Non-pigmented ciliary epithelial cell (primary cell): ENCODE measurements at regions not wholly inside any gene's neighbourhood (a gene's known extent, or its start where the extent isn't known, plus 50 kb on each side); places are given as distances from the start of the nearest gene placed in this dataset.

ENCODE experiments used
- DNase-seq: peaks from one replicate; pipeline ENCODE4 v3.0.0-alpha.2; 2010; ENCODE audit warnings: low read depth

DNA sequence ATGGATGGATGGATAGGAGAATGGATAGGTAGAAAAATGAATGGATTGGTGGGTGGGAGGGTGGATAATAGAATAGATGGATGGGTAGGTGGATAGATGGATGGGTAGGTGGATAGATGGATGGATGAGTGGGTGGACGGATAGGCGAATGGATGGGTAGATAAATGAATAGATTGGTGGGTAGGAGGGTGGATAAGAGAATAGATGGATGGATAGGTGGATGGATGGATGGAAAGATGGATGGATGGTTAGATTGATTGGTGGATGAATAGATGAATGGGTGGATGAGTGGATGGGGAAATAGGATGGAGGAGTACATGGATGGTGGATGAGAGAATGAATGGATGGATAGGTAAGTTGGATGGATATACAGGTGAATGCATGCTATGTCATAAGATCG, 110.5 kb downstream of the CEBPB start:
- DNase-seq = no peak

DNA sequence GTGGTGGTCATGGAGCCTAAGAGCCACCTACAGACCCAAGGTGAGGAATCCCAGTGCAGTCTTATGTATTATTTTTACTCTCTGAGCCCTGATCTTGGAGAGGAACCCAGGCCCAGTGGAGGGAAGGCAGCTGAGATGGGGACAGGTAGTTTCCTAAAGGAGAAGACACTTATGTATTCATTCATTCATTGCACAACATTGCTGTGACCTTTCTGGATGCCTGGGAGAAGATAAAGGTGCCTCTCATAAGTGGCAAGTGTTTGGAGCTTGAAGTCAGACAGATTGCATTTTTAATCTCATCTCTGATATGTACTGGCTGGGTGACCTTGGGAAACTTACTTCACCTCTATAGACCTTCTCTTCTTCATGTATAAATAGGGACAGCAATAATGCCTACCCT, 111.1 kb downstream of the CEBPB start:
- DNase-seq = no peak

DNA sequence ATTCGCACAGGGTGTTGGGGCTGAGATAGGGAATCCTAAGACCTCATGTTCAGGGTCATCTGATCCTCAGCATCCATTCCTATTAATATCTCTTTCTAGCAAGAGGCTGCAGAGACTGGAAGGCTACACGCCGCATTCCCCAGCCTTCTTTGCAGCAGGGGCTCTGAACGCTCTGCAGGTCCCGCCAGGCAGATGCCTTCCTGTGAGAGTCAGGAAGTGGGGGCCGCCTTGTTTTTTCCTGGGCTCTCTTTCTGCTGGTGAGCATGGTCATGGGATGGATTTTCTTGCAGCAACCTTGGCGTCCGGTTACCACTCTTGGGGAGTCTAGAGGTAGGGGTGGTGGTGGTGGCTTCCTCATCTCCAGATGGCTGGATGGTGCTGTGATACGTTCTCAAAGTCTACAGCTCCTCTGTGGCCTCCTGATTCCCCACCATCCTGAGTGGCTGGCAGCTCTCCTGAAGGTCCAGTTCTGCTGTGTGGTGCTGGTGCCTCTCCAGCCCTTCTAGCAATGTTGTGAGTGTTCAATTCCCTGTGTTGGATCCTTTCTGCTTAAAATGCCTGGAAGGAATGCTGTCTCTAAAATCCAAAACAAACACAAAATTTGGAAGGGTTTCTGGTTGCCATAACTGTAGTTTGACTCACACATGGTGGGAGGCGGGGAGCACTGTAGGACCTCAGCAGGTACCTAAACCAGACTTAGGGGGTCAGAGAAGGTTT, 111.9 kb downstream of the CEBPB start:
- no peak for DNase-seq

DNA sequence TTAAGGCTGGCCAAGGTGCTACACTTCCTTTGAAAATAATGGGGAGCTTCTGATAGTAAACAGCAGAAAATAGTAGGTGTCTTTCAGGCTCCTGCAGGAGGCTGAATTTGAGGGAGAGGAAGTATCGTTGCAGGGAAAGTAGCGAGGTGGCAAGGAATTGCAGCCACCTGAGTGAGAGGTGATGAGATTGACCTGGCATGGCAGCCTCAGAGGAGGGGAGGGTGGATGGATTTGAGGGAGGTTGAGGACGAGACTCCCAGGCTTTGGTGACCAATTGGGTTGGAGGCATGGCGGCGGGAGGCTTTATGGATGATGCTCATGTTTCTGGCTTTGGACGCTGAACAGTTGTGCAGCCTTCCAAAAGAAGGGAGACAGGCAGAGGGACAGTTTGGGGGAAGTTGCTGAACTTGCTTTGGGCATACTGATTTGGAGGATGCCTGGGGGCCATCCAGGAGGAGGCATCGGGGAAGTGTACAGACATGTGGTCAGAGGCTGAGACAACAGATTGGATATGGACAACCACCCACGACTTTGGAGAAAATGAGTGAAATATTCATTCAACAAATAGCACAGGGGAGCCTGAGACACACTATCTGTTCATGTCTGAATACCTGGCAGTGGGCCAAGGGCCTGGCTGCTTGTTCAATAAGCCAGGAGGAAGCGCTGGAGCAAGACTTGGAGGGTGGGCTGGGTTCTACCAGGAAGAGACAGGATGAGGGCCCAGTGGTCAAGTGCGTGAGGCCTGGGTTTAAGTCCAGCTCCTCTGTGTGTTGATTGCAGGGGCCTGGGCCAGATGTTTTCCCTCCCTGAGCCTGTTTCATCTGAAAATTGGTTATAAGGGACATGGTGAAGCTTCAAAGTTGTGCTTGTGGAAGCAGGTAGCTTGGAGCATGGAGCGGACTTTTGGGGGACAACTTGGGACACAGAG, 113.2 kb downstream of the CEBPB start:
- no peak for DNase-seq

DNA sequence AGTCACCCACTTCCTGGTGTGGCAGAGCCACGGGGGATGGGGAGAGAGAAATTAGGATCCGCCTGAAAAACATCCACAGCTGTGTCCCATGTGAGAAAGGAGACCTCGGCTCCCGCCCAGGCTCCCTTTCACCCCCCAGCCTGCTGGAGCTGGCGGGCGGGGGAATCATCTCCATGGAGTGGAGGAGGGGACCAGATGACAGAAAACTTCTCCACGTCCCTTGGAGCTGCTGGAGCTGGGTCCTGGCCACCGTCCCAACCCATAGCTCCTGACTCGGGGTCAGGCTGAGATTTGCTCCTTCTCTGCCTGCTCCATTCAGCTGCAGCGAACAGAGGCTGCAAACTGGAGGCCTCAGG, 113.8 kb downstream of the CEBPB start:
- DNase-seq = no peak

DNA sequence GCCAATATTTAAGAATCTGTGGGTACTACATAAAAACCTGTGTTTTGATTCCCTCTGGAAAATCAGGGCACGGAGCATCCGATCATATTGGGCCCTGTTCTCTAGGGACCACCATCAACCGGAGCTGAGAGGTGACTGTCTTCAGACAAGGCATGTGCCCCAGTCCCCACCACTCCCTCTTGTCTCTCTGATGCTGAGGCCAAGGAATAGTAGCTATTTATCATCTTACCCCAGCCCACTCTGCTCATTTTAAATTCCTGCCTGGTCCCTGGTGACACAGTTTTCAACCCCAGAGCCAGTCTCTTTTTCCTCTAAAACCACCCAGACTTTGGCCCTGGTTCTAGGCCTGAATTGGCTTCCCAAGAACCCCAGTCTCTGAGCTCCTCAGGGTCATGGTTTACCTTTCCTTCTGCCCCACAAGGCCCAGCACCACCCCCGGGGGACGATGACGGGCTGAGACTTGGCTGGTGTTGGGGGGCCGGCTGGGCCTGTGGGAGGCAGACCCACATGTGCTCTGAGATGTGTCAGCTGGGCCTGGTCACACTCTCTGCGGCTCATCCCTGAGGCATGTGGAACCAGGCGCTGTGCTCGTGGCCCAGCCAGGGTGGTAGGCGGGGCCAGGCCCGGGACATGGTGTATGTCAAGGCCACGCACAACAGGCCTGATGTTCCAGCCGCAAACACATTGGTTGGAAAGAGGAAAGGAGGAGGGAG, 114.4 kb downstream of the CEBPB start:
- peak; percentile 77 for DNase-seq

DNA sequence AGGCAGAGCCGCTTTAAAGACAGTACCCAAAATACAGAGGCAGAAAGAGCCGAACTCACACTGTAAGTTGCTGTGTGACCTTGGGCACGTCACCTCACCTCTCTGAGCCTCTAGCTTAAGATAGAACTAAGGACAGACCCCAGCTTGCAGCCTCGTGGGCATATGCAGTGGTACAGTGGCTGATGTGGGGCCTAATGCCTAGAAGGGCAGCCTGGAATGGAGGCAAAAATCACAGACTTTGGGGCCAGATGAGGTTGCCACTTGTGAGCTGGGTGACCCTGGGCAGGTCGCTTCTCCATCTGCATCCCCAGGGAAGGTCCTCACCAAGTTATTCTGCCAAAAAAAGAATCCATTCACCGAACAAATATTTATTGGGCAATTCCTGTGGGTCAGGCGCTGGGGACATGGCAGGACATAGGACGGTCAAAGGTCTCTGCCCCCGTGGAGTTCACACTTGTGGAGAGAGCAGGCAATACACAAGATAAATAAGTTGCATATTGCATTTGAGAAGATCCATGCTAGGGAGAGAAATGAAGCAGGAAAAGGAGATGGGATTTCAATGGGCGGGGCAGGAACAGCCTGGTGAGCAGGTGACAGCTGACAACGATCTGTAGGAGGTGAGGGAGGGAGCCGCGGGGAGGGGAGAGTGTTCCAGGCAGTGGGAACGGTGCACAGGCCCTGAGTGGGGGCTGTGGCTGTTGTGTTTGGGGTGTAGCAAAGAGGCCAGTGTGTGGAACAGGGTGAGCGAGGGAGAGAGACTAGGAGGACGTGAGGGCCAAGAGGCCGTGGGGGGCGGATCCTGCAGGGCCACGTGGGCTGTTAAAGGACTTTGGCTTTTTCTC, 115.2 kb downstream of the CEBPB start:
- DNase-seq = no peak

DNA sequence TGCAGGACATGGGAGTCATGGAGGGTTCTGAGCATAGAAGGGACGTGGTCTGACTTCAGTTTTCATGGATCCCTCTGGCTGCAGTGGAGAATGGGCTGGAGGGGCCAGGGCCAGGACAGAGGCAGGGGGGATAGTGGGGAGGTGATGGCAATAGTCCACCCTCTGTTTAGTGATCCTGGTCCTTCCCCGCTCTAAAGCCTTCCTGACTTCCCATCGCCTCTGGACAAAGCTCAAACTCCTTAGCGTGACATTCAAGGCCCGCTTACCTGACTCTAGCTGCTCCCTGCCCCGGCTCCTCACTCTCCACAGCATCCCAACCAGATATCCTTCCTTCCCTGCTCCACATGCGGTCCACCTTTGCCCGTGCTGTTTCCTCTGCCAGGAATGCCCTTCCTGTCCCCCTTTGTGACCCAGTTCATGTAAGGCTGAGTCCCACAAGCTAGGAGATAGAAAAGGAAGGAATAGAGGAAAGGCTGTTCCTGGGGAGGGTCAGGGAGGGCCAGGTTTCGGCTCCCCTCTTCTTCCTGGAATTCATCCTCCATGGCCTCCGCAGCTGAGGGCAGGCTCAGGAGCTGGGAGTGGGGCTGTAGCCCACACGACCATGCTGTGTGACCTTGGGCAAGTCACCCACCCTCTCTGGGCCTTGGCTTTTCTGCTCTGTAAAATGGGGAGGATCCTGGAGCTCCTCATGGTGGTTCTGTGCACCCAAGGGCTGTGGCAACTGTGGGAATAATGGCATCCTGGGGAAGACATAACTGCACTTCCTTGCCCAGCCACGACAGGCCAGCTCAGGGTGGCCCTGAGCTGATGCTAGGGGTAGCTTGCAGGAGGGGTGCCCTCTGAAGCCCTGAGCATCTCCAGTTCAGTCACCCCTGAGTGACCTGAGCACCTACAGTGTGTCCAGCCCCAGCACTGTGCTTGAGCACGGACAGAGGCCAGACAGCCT, 116.1 kb downstream of the CEBPB start:
- DNase-seq = no peak

DNA sequence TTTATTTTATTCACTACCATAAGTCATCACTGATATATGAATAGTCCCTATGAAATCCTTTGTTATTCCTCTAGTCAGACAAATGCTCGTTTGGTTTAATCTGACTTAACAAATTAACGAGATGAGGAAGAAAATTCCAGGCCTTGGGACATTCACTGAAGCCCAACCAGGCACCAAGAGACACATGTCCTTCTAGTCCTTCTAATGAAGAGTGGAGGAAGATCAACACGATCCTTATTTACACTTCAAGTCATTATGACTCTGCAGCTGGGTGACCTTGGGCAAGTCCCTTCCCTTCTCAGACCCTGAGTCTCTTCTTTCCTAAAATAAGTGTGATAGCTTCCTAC, 117.5 kb downstream of the CEBPB start:
- no peak for DNase-seq

DNA sequence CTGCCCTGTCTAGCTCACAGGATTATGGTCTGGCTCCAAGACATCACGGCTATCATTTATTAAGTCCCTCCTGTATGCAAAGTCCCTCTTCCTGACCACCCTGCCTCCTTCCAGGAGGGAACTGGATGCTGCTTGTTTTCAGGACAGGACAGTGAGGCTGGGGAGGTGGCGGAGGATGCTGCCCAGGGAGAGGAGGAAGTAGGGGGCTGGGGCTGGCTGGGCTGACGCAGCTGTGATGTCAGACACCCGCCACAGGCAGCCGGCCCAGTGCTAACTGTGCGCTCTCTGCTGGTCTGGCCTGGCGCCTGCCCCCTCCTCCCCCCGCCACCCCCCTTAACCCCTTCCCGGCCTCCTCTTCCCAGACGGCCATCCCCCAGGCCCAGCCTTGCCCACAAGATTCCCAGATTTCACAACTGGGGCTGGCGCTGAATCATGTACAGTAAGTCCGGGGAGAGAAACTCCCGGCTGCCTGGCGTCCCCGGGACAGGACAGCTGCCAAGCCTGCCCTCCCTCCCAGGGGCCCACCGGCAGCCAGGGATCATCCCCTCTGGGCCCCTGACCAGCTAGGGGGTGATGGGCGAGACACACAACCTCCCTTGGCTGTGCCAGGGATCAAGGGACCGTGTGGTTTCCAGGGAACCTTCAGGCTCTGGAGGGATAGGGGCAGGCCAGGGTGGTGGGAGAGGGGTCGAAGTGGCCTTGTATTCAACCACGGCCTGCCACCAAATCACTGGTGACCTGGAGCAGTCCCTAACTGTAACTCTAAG, 118.1 kb downstream of the CEBPB start:
- DNase-seq = peak; percentile 88

DNA sequence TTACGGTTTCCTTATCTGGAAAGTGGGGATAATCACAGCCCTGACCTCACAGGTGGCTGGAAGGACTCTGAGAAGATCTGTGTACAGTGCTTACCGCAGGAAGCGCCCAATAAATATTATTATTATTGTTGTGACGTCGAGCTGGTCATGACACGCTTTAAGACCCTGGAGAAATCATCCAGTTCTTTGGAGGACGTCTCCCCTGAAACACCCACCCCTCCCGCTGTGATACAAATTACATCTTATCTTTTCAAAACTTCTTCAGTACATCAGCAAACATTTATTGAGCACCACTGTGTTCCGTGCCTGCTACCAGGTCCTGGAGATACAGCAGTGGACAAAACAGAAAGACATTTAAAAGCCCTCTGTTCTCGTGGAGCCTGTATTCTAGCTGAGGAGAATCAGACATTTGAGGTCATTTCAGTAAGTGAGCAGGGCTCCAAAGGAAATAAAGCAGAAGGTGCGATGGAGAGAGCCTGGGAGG, 118.7 kb downstream of the CEBPB start:
- no peak for DNase-seq

DNA sequence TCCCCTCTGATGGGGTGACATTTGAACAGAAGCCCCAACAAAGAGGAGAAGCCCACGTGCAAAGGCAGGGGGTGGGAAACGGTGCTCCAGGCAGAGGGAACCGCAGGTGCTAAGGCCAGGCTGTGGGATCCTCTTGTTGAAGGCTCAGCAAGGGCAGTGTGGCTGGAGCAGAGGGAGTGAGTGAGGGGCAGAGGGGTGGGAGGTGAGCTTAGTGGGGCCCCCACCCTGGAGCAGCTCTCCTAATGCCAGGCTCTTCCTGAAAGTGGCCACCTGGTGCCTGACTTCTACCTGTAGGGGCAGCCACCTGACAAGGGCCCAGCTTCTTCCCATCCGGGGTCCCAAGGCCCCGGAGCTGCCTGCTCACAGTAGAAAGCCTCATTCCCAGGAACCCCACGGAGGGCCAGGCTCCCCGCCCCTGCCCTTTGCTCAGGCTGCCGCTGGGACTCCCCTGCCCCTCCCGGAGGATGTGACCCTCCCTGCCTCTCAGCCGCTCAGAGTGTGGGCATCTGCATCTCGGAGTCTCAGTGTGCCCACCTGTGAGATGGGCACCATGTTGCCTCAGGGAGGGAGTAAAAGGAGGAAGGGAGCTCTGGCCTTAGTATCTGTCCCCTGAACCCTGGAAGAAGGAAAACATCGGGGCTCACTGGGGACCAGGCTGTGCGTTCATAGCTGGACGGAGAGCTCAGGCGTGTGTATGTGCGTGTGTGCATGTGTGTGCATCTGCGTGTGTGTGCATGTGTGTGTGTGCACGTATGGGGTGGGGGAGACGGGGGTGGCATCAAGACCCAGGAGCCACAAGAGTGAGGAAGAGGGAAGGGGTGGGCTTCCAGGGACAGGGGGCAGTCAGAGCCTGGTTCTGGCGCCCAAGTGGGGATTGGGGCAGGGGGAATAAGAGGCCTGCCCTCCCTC, 119.4 kb downstream of the CEBPB start:
- no peak for DNase-seq

DNA sequence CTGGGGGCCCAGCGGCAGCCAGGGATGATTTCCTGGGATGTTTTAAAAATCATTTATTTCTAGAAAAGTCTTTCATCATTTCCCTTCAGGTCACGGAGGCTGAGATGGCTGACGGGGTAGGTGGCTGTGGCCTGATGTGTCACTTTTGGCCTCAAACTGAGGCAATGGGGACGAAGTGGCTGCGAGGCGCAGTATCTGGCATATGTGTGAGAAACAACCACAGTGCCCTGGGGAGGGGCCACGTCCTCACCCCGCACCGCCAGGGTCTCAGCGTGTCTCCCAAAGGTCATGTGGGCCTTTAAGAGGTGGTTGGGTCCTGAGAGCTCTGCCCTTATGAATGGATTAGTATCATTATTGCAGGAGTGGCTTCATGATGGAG, 120.0 kb downstream of the CEBPB start:
- DNase-seq = no peak

DNA sequence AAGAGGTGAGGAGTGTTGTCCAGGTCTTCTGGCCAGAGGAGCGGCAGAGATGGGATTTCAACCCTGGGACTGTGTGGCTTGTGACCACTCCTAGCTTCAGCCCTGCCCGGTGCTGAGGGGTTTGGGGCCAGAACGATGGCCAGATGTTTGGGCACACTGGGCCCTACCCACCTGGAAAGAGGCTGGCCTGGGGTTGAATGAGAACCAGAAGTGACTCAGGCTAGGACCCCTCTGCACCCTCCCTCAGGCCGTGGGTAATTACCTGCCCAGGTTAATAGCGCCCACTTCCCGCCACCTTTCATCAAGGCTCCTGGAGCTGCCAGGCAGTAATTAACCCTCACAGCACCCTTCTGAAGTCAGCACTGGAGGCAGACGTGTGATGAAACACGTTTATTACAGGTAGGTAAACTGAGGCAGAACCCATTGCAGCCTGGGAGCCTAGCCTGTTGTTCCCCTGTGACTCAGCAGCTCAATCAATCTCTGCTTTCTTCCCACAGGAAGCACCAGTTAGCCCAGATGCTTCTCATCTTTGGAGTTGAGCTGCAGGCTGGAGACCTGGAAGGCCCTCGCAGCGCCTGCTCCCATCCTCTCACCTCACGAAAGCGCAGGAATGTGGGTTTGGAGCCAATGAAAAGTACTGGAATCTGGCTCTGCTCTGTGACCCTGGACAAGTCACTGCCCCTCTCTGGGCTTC, 120.8 kb downstream of the CEBPB start:
- DNase-seq = no peak

DNA sequence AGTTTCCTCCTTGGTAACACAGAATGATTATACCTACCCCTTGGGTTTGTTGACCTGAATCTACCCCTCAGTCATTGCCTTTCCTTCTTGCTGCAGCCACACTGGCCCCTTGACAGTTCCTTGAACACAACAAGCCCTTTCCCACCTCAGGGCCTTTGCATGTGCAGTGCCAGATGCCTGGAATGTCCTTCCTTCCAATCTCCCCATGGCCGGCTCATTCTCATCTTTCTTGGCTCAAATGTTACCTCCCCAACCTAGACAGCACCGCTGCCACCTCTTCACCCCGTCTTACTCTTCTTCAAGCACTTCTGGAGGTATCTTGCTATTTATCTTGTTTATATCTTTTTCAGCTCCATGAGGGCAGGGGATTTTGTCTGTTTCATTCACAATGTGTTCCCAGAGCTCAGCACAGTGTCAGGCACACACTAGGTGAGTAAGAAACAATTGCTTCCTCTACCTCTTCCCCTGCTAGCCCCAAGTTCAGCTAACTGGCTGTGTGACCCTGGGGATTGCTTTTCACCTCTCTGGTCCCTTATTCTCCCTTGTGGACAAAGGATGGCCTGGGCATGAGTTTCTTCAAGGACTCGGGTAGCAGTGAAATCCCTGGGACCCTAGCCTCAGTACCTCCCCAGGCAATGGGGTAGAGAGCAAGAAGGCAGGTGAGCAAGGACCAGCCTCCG, 121.5 kb downstream of the CEBPB start:
- DNase-seq = no peak

DNA sequence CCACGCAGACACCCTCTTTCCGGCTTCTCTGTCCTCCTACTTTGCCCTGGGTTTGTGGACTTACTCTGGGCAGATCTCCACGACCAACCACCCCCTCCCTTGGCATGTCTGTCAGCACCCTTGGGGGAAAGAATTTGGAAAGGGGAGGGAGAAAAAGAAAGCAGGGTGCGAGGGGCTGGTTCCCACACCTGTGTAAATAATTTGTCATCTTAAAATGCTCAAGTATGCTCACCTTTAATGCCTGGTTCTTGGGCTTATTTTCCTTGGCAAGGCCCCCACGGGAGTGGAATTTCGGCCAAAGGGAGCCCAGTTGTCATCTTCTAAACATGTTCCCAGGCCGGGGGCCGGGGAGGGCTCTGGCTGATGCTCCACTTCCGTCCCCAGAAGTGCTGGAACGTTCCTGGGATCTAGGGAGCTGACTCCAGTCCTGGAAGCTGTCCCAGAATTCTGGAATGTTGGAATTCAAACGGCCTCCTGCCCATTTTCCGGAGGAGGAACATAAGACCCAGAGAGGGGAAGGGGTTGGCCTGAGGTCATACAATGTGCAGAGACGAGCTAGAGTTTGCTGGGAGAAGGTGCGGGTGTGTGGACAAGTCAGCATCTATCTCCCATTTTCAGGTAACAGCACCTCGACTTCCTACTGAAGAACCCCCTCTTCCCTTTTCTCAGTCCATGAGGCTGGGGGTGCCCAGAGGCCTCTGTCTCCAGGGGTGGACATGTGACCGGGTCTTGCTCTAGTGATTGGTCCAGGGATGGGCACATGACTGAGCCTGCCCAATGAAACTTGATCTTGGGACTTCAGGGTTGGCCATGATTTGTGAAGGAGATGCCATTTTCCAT, 122.3 kb downstream of the CEBPB start:
- DNase-seq = no peak

DNA sequence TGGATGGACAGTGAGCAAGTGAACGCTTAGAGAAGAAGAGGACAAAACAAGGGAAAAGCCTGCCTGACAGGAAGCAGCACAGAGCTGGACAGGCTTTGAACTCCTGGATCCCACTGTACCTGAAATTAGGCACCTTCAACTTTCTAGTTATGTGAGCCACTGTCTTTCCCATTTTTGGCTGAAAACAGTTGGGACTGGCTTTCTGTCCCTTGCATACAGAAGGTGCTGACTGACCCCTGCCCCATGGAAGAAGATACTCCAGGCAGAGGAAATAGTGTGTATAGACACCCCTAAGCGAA, 122.8 kb downstream of the CEBPB start:
- no peak for DNase-seq
